A549 (cell line): ENCODE measurements at regions not wholly inside any gene's neighbourhood (a gene's known extent, or its start where the extent isn't known, plus 50 kb on each side); places are given as distances from the start of the nearest gene placed in this dataset.
A peak's percentile ranks its signal among the peaks of the same experiment; 100 is the strongest.

Source experiments
- ATAC-seq, 2 experiments: fragments of 200-7000 bp in 1 of 2; fragments of >200 bp in 1 of 2; cut with Nextera tagmentation in 1 of 2; cut with Tn5 transposase in 1 of 2; 3 replicates each; pipeline versions ENCODE4 v1.8.0 to v1.9.1; 2018 to 2020; ENCODE audit warnings: mild to moderate bottlenecking in 1 of 2, moderate library complexity in 1 of 2
- CTCF ChIA-PET: fragments of 300-600 bp; sonication (Branson Sonifier 250); formaldehyde crosslinking; extraction: SDS; loops from one replicate; lab custom pipeline; 2021; ENCODE audit warnings: antibody characterized with exemption, inconsistent platforms; lab: Yijun Ruan, JAX
- POLR2A ChIA-PET: fragments of 350-600 bp; formaldehyde crosslinking; extraction: SDS; loops from one replicate; lab custom pipeline; 2021; ENCODE audit warnings: antibody characterized with exemption, inconsistent platforms; lab: Yijun Ruan, JAX
- DNase-seq, 2 experiments: peaks; one replicate each; pipeline versions ENCODE4 v3.0.0 to v3.0.0-alpha.2; 2011 to 2016; ENCODE audit warnings: low read depth in 1 of 2, low spot score in 1 of 2
- FAIRE-seq: peaks from 2 replicates; lab custom pipeline; 2011; peaks lifted over from hg19 to GRCh38; lab: Jason Lieb, UNC
- H3K27ac ChIP-seq, 2 experiments: fragments of >200 bp; sonication (Bioruptor Twin); formaldehyde crosslinking; 3 replicates each; pipeline ENCODE4 v1.5.1; 2016 to 2017
- H3K4me1 ChIP-seq: fragments of >200 bp; sonication (Bioruptor Twin); formaldehyde crosslinking; 3 replicates; pipeline ENCODE4 v1.6.1; 2016
- H3K4me2 ChIP-seq: fragments of >200 bp; sonication (Bioruptor Twin); formaldehyde crosslinking; 3 replicates; pipeline ENCODE4 v1.6.1; 2016
- H3K4me3 ChIP-seq: fragments of >200 bp; sonication (Bioruptor Twin); formaldehyde crosslinking; 3 replicates; pipeline ENCODE4 v1.5.1; 2016
- H3K9me3 ChIP-seq: fragments of >200 bp; sonication (Bioruptor Twin); formaldehyde crosslinking; 3 replicates; pipeline ENCODE4 v1.6.1; 2016
- CBX2 ChIP-seq: fragments of 200-600 bp; sonication (generic); IDR thresholded peaks from 2 replicates; pipeline ENCODE4 v1.6.1; 2016; ENCODE audit warnings: low read depth, mild to moderate bottlenecking, borderline replicate concordance
- FOSB ChIP-seq: fragments of 250-450 bp; sonication (Bioruptor Pico); IDR thresholded peaks from 2 replicates; pipeline ENCODE4 v1.5.0; 2020; ENCODE audit warnings: mild to moderate bottlenecking, moderate library complexity
- FOXS1 ChIP-seq: fragments of 250-450 bp; sonication (Bioruptor Pico); IDR thresholded peaks from 2 replicates; pipeline ENCODE4 v1.5.0; 2020; ENCODE audit warnings: mild to moderate bottlenecking, moderate library complexity
- HEYL ChIP-seq: fragments of 250-450 bp; sonication (Bioruptor Pico); IDR thresholded peaks from 2 replicates; pipeline ENCODE4 v1.8.0; 2021; ENCODE audit warnings: mild to moderate bottlenecking, moderate library complexity
- HOXB13 ChIP-seq: fragments of 250-450 bp; sonication (Bioruptor Pico); IDR thresholded peaks from 2 replicates; pipeline ENCODE4 v1.5.0; 2020; ENCODE audit warnings: low read depth, mild to moderate bottlenecking, moderate library complexity
- JUN ChIP-seq, 2 experiments: fragments of >200 bp; sonication (Bioruptor Twin); formaldehyde crosslinking; IDR thresholded peaks; 2 replicates in 1 of 2; 3 replicates in 1 of 2; pipeline ENCODE4 v1.6.1; 2016 to 2017
- JUNB ChIP-seq: fragments of >200 bp; sonication (Bioruptor Twin); formaldehyde crosslinking; IDR thresholded peaks from 2 replicates; pipeline ENCODE4 v1.6.1; 2016
- KDM1A ChIP-seq: fragments of 200-600 bp; sonication (generic); IDR thresholded peaks from 2 replicates; pipeline ENCODE4 v1.6.1; 2016; ENCODE audit warnings: low read depth, mild to moderate bottlenecking
- MAX ChIP-seq: IDR thresholded peaks from 2 replicates; pipeline ENCODE4 v1.6.1; 2012
- MYC ChIP-seq: IDR thresholded peaks from 2 replicates; pipeline ENCODE4 v1.6.1; 2012; ENCODE audit warnings: mild to moderate bottlenecking, inconsistent platforms, low read length, improper control_type of control experiment, borderline replicate concordance
- NPAS2 ChIP-seq: fragments of 250-450 bp; sonication (Bioruptor Pico); IDR thresholded peaks from 2 replicates; pipeline ENCODE4 v1.8.0; 2022; ENCODE audit warnings: mild to moderate bottlenecking, moderate library complexity, borderline replicate concordance
- NR3C1 ChIP-seq: fragments of >200 bp; sonication (Bioruptor Twin); formaldehyde crosslinking; IDR thresholded peaks from 3 replicates; pipeline ENCODE4 v1.6.1; 2017
- PHF8 ChIP-seq: fragments of 200-600 bp; sonication (generic); IDR thresholded peaks from 2 replicates; pipeline ENCODE4 v1.6.1; 2016; ENCODE audit warnings: low read depth, mild to moderate bottlenecking, antibody characterized with exemption, moderate library complexity, borderline replicate concordance
- RCOR1 ChIP-seq: fragments of 150-350 bp; IDR thresholded peaks from 2 replicates; pipeline ENCODE4 v1.6.1; 2014; ENCODE audit warnings: antibody characterized with exemption, low read length, low read depth
- REST ChIP-seq: fragments of 200-600 bp; sonication (generic); IDR thresholded peaks from 2 replicates; pipeline ENCODE4 v1.6.1; 2016; ENCODE audit warnings: antibody characterized with exemption, mild to moderate bottlenecking, moderate library complexity
- RFX5 ChIP-seq: fragments of 450-650 bp; IDR thresholded peaks from 2 replicates; pipeline ENCODE4 v1.7.1; 2014; ENCODE audit warnings: antibody characterized with exemption, mild to moderate bottlenecking, moderate library complexity
- TFCP2L1 ChIP-seq: fragments of 250-450 bp; sonication (Bioruptor Pico); IDR thresholded peaks from 2 replicates; pipeline ENCODE4 v1.5.0; 2021; ENCODE audit warnings: mild to moderate bottlenecking
- ZC3H11A ChIP-seq: fragments of 450-650 bp; IDR thresholded peaks from 2 replicates; pipeline ENCODE4 v1.6.1; 2014; ENCODE audit warnings: antibody characterized with exemption, mild to moderate bottlenecking
- ZNF302 ChIP-seq: fragments of 250-450 bp; sonication (Bioruptor Pico); IDR thresholded peaks from 2 replicates; pipeline ENCODE4 v1.9.0; 2021; ENCODE audit warnings: inconsistent platforms, mild to moderate bottlenecking, moderate library complexity
- WGBS: methylation state at CpG from one replicate; pipeline ENCODE4 v1.1.6; 2017; ENCODE audit errors: missing lambda C conversion rate; 5-methylcytosine and 5-hydroxymethylcytosine counted together
- TF ChIP-seq, protein P1 (sequence below): IDR thresholded peaks from 2 replicates; pipeline ENCODE4 v1.6.1; 2012
- TF ChIP-seq, protein P2 (sequence below): fragments of 150-350 bp; IDR thresholded peaks from 2 replicates; pipeline ENCODE4 v1.6.1; 2014; ENCODE audit warnings: low read depth, mild to moderate bottlenecking, low read length
- TF ChIP-seq, protein P3 (sequence below): fragments of >200 bp; sonication (Bioruptor Twin); formaldehyde crosslinking; IDR thresholded peaks from 2 replicates; pipeline ENCODE4 v1.6.1; 2016
- TF ChIP-seq, protein P4 (sequence below): IDR thresholded peaks from 2 replicates; pipeline ENCODE4 v1.6.1; 2012; ENCODE audit warnings: low read depth, borderline replicate concordance
- TF ChIP-seq, protein P5 (sequence below): fragments of 450-650 bp; IDR thresholded peaks from 2 replicates; pipeline ENCODE4 v1.6.1; 2014; ENCODE audit warnings: antibody characterized with exemption

GRCh38 chr1:82565546-82565945 is 764.8 kb downstream of the ADGRL2 start (continued):
- TF ChIP-seq, protein P1, sequence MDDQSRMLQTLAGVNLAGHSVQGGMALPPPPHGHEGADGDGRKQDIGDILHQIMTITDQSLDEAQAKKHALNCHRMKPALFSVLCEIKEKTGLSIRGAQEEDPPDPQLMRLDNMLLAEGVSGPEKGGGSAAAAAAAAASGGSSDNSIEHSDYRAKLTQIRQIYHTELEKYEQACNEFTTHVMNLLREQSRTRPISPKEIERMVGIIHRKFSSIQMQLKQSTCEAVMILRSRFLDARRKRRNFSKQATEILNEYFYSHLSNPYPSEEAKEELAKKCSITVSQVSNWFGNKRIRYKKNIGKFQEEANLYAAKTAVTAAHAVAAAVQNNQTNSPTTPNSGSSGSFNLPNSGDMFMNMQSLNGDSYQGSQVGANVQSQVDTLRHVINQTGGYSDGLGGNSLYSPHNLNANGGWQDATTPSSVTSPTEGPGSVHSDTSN, result no peak
- TF ChIP-seq RFX5 (no peak), PHF8 (no peak), CBX2 (no peak), KDM1A (no peak), JUN (IDR thresholded peaks at IDR 0.05) (no peak), RCOR1 (no peak), FOSB (CRISPR knock-in tag) (no peak), REST (no peak), HOXB13 (CRISPR knock-in tag) (no peak)
- TF ChIP-seq, protein P2, sequence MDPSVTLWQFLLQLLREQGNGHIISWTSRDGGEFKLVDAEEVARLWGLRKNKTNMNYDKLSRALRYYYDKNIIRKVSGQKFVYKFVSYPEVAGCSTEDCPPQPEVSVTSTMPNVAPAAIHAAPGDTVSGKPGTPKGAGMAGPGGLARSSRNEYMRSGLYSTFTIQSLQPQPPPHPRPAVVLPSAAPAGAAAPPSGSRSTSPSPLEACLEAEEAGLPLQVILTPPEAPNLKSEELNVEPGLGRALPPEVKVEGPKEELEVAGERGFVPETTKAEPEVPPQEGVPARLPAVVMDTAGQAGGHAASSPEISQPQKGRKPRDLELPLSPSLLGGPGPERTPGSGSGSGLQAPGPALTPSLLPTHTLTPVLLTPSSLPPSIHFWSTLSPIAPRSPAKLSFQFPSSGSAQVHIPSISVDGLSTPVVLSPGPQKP, result no peak

GRCh38 chr1:82565146-82565545 is 764.4 kb downstream of the ADGRL2 start:
- Histone ChIP-seq H3K4me2 (no peak overlapping the region), H3K4me1 (no peaks in the 10 kb centered on the region), H3K9me3 (no peaks in the 10 kb centered on the region), H3K4me3 (no peak overlapping the region), H3K27ac (no peak overlapping the region)
- FAIRE-seq, result no peak
- POLR2A ChIA-PET, result no interaction called here
- CTCF ChIA-PET, result no interaction called here
- no peak for ATAC-seq
- peak in 1 of 2 experiments; percentile 3 for DNase-seq
- 4% methylated on average over 3 of the region's 3 CpGs for WGBS
- TF ChIP-seq ZNF302 (CRISPR knock-in tag) (no peak), FOXS1 (CRISPR knock-in tag) (no peak), JUNB (no peak), TFCP2L1 (CRISPR knock-in tag) (no peak)
- TF ChIP-seq, protein P3, sequence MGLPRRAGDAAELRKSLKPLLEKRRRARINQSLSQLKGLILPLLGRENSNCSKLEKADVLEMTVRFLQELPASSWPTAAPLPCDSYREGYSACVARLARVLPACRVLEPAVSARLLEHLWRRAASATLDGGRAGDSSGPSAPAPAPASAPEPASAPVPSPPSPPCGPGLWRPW, result no peak

DNA sequence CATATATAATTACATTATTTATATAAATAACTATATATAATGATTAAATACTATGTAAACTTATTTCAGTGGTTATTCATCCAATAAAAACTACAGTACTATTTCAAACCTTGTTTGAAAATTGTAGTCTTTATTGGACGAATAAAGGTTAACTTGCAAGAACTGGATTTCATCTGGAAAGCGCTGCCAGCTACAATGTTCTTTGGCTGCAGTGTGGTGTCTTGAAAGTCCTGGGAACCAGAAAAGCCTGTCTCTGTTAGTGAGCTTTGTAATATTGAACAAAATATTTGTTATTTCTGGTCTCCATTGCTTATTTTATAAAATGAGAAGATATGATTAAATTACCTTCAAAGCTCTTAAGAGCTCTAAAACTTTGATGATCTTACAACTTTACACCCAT is 763.6 kb downstream of the ADGRL2 start:
- FAIRE-seq (no peak), ATAC-seq (no peak), DNase-seq (no peak)
- CTCF ChIA-PET, result no interaction called here
- POLR2A ChIA-PET, result no interaction called here
- Histone ChIP-seq H3K27ac (no peak overlapping the region), H3K4me3 (no peak overlapping the region), H3K9me3 (no peaks in the 10 kb centered on the region), H3K4me1 (no peaks in the 10 kb centered on the region), H3K4me2 (no peak overlapping the region)
- WGBS, result 45% methylated on average over 2 of the region's 2 CpGs
- TF ChIP-seq ZC3H11A, result no peak
- no peak for TF ChIP-seq HEYL (CRISPR knock-in tag)
- no peak for TF ChIP-seq MYC
- TF ChIP-seq, protein P4, sequence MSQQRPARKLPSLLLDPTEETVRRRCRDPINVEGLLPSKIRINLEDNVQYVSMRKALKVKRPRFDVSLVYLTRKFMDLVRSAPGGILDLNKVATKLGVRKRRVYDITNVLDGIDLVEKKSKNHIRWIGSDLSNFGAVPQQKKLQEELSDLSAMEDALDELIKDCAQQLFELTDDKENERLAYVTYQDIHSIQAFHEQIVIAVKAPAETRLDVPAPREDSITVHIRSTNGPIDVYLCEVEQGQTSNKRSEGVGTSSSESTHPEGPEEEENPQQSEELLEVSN, result no peak
- TF ChIP-seq, protein P3, result no peak
- TF ChIP-seq NR3C1, result no peak
- TF ChIP-seq, protein P5, sequence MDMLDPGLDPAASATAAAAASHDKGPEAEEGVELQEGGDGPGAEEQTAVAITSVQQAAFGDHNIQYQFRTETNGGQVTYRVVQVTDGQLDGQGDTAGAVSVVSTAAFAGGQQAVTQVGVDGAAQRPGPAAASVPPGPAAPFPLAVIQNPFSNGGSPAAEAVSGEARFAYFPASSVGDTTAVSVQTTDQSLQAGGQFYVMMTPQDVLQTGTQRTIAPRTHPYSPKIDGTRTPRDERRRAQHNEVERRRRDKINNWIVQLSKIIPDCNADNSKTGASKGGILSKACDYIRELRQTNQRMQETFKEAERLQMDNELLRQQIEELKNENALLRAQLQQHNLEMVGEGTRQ, result no peak
- TF ChIP-seq TFCP2L1 (CRISPR knock-in tag), result no peak
- no peak for TF ChIP-seq NPAS2
- no peak for TF ChIP-seq FOXS1 (CRISPR knock-in tag)
- TF ChIP-seq MAX, result no peak
